T-helper 17 cell (primary cell): ENCODE measurements at regions not wholly inside any gene's neighbourhood (a gene's known extent, or its start where the extent isn't known, plus 50 kb on each side); places are given as distances from the start of the nearest gene placed in this dataset.

Experiments
- ATAC-seq: fragments of 150-1000 bp; cut with Tn5 transposase; 2 replicates; pipeline ENCODE4 v1.10.0; 2021; ENCODE audit warnings: mild to moderate bottlenecking, moderate library complexity
- DNase-seq, 3 donors: peaks; one replicate each; pipeline versions ENCODE4 v3.0.0 to v3.0.0-alpha.2; 2020 to 2021
- H3K9me3 ChIP-seq: one replicate; pipeline ENCODE4 v1.7.0; 2013; ENCODE audit warnings: low read length, mild to moderate bottlenecking; ENCODE audit not compliant: control insufficient read depth, poor library complexity, severe bottlenecking
- H3K27ac Mint-ChIP-seq: one replicate; pipeline ENCODE4 v1.8.0; 2022; ENCODE audit warnings: mild to moderate bottlenecking, moderate library complexity, mixed read lengths
- H3K27me3 Mint-ChIP-seq: one replicate; pipeline ENCODE4 v1.8.0; 2022; ENCODE audit warnings: mixed read lengths
- H3K36me3 Mint-ChIP-seq: one replicate; pipeline ENCODE4 v1.8.0; 2022; ENCODE audit warnings: low read depth, mixed read lengths
- H3K4me1 Mint-ChIP-seq: one replicate; pipeline ENCODE4 v1.8.0; 2022; ENCODE audit warnings: mild to moderate bottlenecking, mixed read lengths
- H3K4me3 Mint-ChIP-seq: one replicate; pipeline ENCODE4 v1.8.0; 2022; ENCODE audit warnings: mild to moderate bottlenecking, moderate library complexity, mixed read lengths

GRCh38 chr4:30258949-30259348 is 461.2 kb upstream of the PCDH7 start:
- H3K36me3 Mint-ChIP-seq, result no peaks in the 10 kb centered on the region

GRCh38 chr4:30262379-30262778 is 457.8 kb upstream of the PCDH7 start:
- DNase-seq (no peak), ATAC-seq (no peak)
- H3K4me3 Mint-ChIP-seq, result no peak overlapping the region
- H3K36me3 Mint-ChIP-seq, result no peaks in the 10 kb centered on the region
- no peak overlapping the region for H3K27ac Mint-ChIP-seq
- no peaks in the 10 kb centered on the region for H3K27me3 Mint-ChIP-seq
- no peaks in the 10 kb centered on the region for H3K4me1 Mint-ChIP-seq
- no peaks in the 10 kb centered on the region for H3K9me3 ChIP-seq

More at GRCh38 chr4:30258949-30259348, 461.2 kb upstream of the PCDH7 start:
- no peak overlapping the region for H3K27ac Mint-ChIP-seq
- peaks cover 5% of the 10 kb centered on the region for H3K9me3 ChIP-seq
- DNase-seq (no peak), ATAC-seq (no peak)
- H3K27me3 Mint-ChIP-seq, result no peaks in the 10 kb centered on the region
- no peak overlapping the region for H3K4me3 Mint-ChIP-seq
- H3K4me1 Mint-ChIP-seq, result no peaks in the 10 kb centered on the region

GRCh38 chr4:30264465-30264864 is 455.7 kb upstream of the PCDH7 start:
- H3K27me3 Mint-ChIP-seq, result no peaks in the 10 kb centered on the region
- DNase-seq (no peak), ATAC-seq (no peak)
- H3K4me1 Mint-ChIP-seq, result no peaks in the 10 kb centered on the region
- no peak overlapping the region for H3K27ac Mint-ChIP-seq
- H3K36me3 Mint-ChIP-seq, result no peaks in the 10 kb centered on the region
- H3K9me3 ChIP-seq, result no peaks in the 10 kb centered on the region
- H3K4me3 Mint-ChIP-seq, result no peak overlapping the region

DNA sequence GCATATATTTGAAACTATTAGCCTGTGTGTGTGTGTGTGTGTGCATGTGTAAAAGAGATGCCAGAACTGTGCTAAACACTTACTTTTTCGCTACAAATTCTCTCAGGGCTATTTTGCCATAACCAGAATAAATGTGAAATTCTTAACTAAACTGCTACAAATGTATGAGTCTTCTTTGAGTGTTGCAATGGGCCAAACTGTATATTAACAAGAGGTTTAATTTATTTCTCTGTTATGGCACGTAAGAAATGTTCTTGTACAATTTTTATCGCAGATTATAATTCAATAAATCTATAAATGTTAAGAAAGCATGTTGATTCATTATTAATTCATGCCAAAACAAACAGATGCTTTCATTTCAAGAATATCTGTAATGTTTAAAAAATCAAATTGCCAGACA is 454.5 kb upstream of the PCDH7 start:
- Mint-ChIP-seq H3K27me3 (no peaks in the 10 kb centered on the region), H3K4me3 (no peak overlapping the region), H3K36me3 (no peaks in the 10 kb centered on the region), H3K4me1 (no peaks in the 10 kb centered on the region), H3K27ac (no peak overlapping the region)
- DNase-seq (no peak), ATAC-seq (no peak)
- no peaks in the 10 kb centered on the region for H3K9me3 ChIP-seq

GRCh38 chr4:30268370-30268769 is 451.8 kb upstream of the PCDH7 start:
- no peak for DNase-seq
- ATAC-seq, result no peak
- no peak overlapping the region for H3K4me3 Mint-ChIP-seq
- H3K27me3 Mint-ChIP-seq, result no peaks in the 10 kb centered on the region
- H3K36me3 Mint-ChIP-seq, result no peaks in the 10 kb centered on the region
- no peaks in the 10 kb centered on the region for H3K9me3 ChIP-seq
- H3K27ac Mint-ChIP-seq, result no peak overlapping the region
- H3K4me1 Mint-ChIP-seq, result no peaks in the 10 kb centered on the region

GRCh38 chr4:30269850-30270249 is 450.3 kb upstream of the PCDH7 start:
- ATAC-seq, result no peak
- H3K27ac Mint-ChIP-seq, result no peak overlapping the region

DNA sequence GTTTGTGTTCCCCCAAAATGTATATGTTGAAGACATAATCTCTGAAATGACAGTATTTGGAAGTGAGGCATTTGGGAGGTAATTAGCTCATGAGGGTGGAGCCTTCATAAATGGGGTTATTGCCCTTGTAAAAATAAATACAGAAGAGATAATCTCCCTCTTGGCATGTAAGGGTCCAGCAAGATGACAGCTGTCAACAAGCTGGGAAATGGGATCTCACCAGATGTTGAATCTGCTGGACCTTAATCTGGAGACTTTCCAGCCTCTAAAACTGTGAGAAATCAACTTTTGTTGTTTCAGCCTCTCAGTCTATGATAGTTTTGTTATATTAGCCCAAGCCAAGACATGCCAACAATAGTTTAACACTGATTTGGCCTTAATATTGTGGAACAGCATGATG is 438.2 kb upstream of the PCDH7 start:
- H3K9me3 ChIP-seq, result no peaks in the 10 kb centered on the region
- H3K4me1 Mint-ChIP-seq, result no peaks in the 10 kb centered on the region
- no peak overlapping the region for H3K27ac Mint-ChIP-seq
- no peak for DNase-seq
- no peak overlapping the region for H3K4me3 Mint-ChIP-seq
- ATAC-seq, result no peak
- H3K27me3 Mint-ChIP-seq, result no peaks in the 10 kb centered on the region
- no peaks in the 10 kb centered on the region for H3K36me3 Mint-ChIP-seq

More at GRCh38 chr4:30269850-30270249, 450.3 kb upstream of the PCDH7 start:
- no peak overlapping the region for H3K4me3 Mint-ChIP-seq
- H3K36me3 Mint-ChIP-seq, result no peaks in the 10 kb centered on the region
- DNase-seq, result no peak
- H3K4me1 Mint-ChIP-seq, result no peaks in the 10 kb centered on the region
- H3K27me3 Mint-ChIP-seq, result no peaks in the 10 kb centered on the region
- no peaks in the 10 kb centered on the region for H3K9me3 ChIP-seq

GRCh38 chr4:30283336-30283735 is 436.8 kb upstream of the PCDH7 start:
- no peaks in the 10 kb centered on the region for H3K4me1 Mint-ChIP-seq
- no peak for ATAC-seq
- no peak for DNase-seq
- H3K9me3 ChIP-seq, result peaks cover 4% of the 10 kb centered on the region
- H3K27ac Mint-ChIP-seq, result no peak overlapping the region
- no peak overlapping the region for H3K4me3 Mint-ChIP-seq
- H3K27me3 Mint-ChIP-seq, result no peaks in the 10 kb centered on the region
- H3K36me3 Mint-ChIP-seq, result no peaks in the 10 kb centered on the region

- H3K4me1 Mint-ChIP-seq, result no peaks in the 10 kb centered on the region
Measured at GRCh38 chr4:30294295-30294694, 425.9 kb upstream of the PCDH7 start.

DNA sequence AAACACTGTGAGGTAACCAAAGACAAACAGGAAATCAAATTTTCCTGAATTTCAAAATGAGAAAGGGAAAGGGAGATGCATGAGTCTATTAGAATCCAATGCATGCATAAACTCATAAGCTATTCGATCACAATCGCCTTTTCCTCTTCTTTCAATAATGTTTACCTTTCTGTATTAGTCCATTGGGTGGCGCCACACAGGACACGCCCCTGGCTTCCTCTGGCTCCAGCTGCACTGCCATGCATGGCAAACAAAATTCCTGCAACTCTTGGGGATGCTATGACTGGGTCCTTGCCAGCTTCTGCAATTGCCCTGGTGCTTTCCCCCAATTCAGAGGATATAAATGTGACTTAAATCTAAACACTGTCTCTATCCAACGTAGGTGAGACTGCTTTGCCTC is 424.5 kb upstream of the PCDH7 start:
- Mint-ChIP-seq H3K4me3 (no peak overlapping the region), H3K36me3 (no peaks in the 10 kb centered on the region), H3K4me1 (no peaks in the 10 kb centered on the region), H3K27ac (no peak overlapping the region), H3K27me3 (no peaks in the 10 kb centered on the region)
- no peak for ATAC-seq
- DNase-seq, result no peak
- no peaks in the 10 kb centered on the region for H3K9me3 ChIP-seq

More at GRCh38 chr4:30294295-30294694, 425.9 kb upstream of the PCDH7 start:
- no peaks in the 10 kb centered on the region for H3K27me3 Mint-ChIP-seq
- no peak for DNase-seq
- no peak overlapping the region for H3K27ac Mint-ChIP-seq
- no peaks in the 10 kb centered on the region for H3K36me3 Mint-ChIP-seq
- no peak overlapping the region for H3K4me3 Mint-ChIP-seq
- no peak for ATAC-seq
- H3K9me3 ChIP-seq, result no peaks in the 10 kb centered on the region

DNA sequence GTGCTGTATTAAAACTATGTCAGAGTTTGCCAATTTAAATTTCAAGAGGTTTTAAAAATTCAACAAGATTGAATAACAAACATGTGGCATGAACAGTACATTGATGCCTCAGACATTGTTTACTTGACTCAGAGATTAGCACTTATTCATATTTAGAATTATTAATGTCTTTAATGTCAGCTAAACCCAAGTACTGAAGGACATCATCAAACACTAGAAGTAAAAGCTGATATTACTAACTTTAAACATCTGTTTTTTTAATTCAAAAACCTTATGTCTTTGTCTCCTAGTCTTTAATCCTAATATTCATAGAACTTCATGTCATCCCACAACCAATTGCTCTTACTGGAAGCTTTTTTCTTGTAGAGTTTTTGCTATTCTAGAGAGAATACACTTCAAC is 406.2 kb upstream of the PCDH7 start:
- no peaks in the 10 kb centered on the region for H3K36me3 Mint-ChIP-seq
- no peaks in the 10 kb centered on the region for H3K9me3 ChIP-seq
- DNase-seq (no peak), ATAC-seq (no peak)
- H3K4me1 Mint-ChIP-seq, result no peaks in the 10 kb centered on the region
- no peaks in the 10 kb centered on the region for H3K27me3 Mint-ChIP-seq
- H3K4me3 Mint-ChIP-seq, result no peak overlapping the region
- H3K27ac Mint-ChIP-seq, result no peak overlapping the region

DNA sequence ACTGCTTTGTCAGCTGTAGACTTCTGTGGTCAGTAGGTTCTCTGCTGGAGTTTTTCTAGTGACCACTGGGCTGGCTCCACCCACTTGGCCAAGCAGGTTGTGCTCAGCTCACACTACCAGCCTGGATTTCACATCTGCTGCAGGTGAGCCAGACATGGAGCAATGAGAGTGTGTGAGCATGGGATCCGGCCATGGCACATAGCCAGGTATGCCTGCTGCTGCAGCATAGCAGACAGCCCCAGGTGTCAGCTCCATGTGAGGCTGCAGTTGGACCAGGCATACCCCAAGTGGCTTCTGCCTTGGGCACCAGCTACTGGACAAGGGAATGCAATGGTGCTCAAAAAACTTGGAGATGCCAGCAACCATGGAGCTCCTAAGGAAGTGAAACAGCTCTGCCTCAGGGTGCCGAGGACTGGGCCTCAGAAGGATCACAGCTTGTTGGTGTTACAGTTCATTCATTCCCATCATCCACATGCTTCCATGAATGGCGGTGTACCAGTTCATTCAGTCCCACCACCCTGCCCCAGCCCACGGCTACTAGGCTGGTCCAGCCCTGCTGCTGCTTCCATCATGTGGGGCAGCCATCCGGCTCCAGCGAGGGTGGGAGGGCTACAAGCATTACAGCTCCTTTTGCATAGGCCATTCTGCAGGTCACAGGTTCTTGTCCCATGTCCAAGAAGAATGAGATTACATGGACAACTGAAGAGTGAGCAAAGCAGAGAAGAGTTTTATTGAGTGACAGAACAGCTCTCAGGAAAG is 389.1 kb upstream of the PCDH7 start:
- DNase-seq (no peak), ATAC-seq (no peak)
- H3K27me3 Mint-ChIP-seq, result no peaks in the 10 kb centered on the region
- no peaks in the 10 kb centered on the region for H3K36me3 Mint-ChIP-seq
- no peaks in the 10 kb centered on the region for H3K4me1 Mint-ChIP-seq
- no peak overlapping the region for H3K27ac Mint-ChIP-seq
- no peak overlapping the region for H3K4me3 Mint-ChIP-seq
- peaks cover 3% of the 10 kb centered on the region for H3K9me3 ChIP-seq

GRCh38 chr4:30341731-30342130 is 378.4 kb upstream of the PCDH7 start:
- no peak for ATAC-seq
- Mint-ChIP-seq H3K27me3 (no peaks in the 10 kb centered on the region), H3K4me1 (no peaks in the 10 kb centered on the region), H3K4me3 (no peak overlapping the region), H3K36me3 (no peaks in the 10 kb centered on the region), H3K27ac (no peak overlapping the region)
- DNase-seq, result no peak
- H3K9me3 ChIP-seq, result peaks cover 2% of the 10 kb centered on the region

DNA sequence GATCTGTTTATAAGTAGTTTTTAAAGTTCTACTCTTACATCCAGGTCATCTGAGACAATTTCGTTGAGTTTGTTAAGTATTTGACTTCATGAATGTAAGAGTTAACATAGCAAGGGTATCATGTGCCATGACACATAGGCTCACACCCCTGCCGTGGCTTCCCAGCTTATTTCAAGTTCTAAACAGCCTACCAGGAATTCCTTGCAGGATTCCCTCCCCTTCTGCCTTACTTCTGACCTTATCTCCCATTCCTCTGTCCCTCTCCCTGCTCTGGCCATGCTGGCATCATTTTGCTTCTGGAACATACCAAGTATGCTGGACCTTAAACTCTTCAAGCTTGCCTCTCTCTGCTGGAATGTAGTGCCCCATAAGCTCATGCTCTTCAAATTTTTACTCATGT is 369.9 kb upstream of the PCDH7 start:
- ATAC-seq, result no peak

More for the DNA sequence above, 369.9 kb upstream of the PCDH7 start:
- Mint-ChIP-seq H3K27ac (no peak overlapping the region), H3K4me1 (no peaks in the 10 kb centered on the region), H3K36me3 (no peaks in the 10 kb centered on the region), H3K4me3 (no peak overlapping the region), H3K27me3 (no peaks in the 10 kb centered on the region)
- no peak for DNase-seq
- H3K9me3 ChIP-seq, result no peaks in the 10 kb centered on the region
